ENCODE measurements at regions not wholly inside any gene's neighbourhood (a gene's known extent, or its start where the extent isn't known, plus 50 kb on each side); places are given as distances from the start of the nearest gene placed in this dataset.

- DNase-seq (ENCODE audit: low read depth, low spot score): no peak
- H2AFZ ChIP-seq (ENCODE audit: control insufficient read depth, low read length): no peak overlapping the region
- H3K79me2 ChIP-seq (ENCODE audit: control insufficient read depth, insufficient read depth, low read length): no peaks in the 10 kb centered on the region
- peaks cover 3% of the 10 kb centered on the region for H3K27me3 ChIP-seq (ENCODE audit: control insufficient read depth, extremely low read depth, insufficient read depth, low read length)
- TF ChIP-seq EZH2 (IDR thresholded peaks at IDR 0.05; ENCODE audit: low read length) (no peak), CTCF (optimal IDR thresholded peaks at IDR 0.05 in 1 of 3, IDR thresholded peaks at IDR 0.05 in 1 of 3, conservative IDR thresholded peaks at IDR 0.05 in 1 of 3; ENCODE audit: extremely low read depth in 1 of 3, insufficient read depth in 2 of 3, low read length in 3 of 3) (no peak)
- no peaks in the 10 kb centered on the region for H3K36me3 ChIP-seq (ENCODE audit: control insufficient read depth in 2 of 2, extremely low read depth in 1 of 2, insufficient read depth in 2 of 2, low read length in 2 of 2)
- dilution Hi-C loops (cut with MboI; ENCODE audit: extremely low pct_ligation_motif_present, low sequenced_read_pairs): no loop called here
- FAIRE-seq: no peak
- H4K20me1 ChIP-seq (ENCODE audit: control insufficient read depth, extremely low read depth, insufficient read depth, low read length): no peaks in the 10 kb centered on the region
- no peaks in the 10 kb centered on the region for H3K4me1 ChIP-seq (ENCODE audit: control insufficient read depth, extremely low read depth, insufficient read depth, low read length)
- no peak overlapping the region for H3K27ac ChIP-seq (ENCODE audit: control insufficient read depth, insufficient read depth, low read length)
- no peak overlapping the region for H3K4me2 ChIP-seq (ENCODE audit: control insufficient read depth, extremely low read depth, insufficient read depth, low read depth, low read length)
- H3K9me1 ChIP-seq (ENCODE audit: control insufficient read depth, extremely low read depth, insufficient read depth, low read length): no peaks in the 10 kb centered on the region
- H3K9ac ChIP-seq (ENCODE audit: control insufficient read depth, extremely low read depth, insufficient read depth, low read length): no peak overlapping the region
- H3K9me3 ChIP-seq (ENCODE audit: control insufficient read depth, low read depth, low read length): no peaks in the 10 kb centered on the region
- H3K4me3 ChIP-seq (ENCODE audit: control insufficient read depth in 2 of 3, extremely low read depth in 1 of 3, insufficient read depth in 2 of 3, low read depth in 1 of 3, low read length in 3 of 3): no peak overlapping the region
Observed at GRCh38 chr2:204289066-204289465, 256.2 kb upstream of the PARD3B start.

- DNase-seq (ENCODE audit: low read depth, low spot score): no peak
- H3K9ac ChIP-seq (ENCODE audit: control insufficient read depth, extremely low read depth, insufficient read depth, low read length): no peak overlapping the region
- no peak overlapping the region for H2AFZ ChIP-seq (ENCODE audit: control insufficient read depth, low read length)
- H3K4me3 ChIP-seq (ENCODE audit: control insufficient read depth in 2 of 3, extremely low read depth in 1 of 3, insufficient read depth in 2 of 3, low read depth in 1 of 3, low read length in 3 of 3): no peak overlapping the region
- no peaks in the 10 kb centered on the region for H3K9me1 ChIP-seq (ENCODE audit: control insufficient read depth, extremely low read depth, insufficient read depth, low read length)
- H3K79me2 ChIP-seq (ENCODE audit: control insufficient read depth, insufficient read depth, low read length): no peaks in the 10 kb centered on the region
- no peaks in the 10 kb centered on the region for H4K20me1 ChIP-seq (ENCODE audit: control insufficient read depth, extremely low read depth, insufficient read depth, low read length)
- TF ChIP-seq CTCF (optimal IDR thresholded peaks at IDR 0.05 in 1 of 3, IDR thresholded peaks at IDR 0.05 in 1 of 3, conservative IDR thresholded peaks at IDR 0.05 in 1 of 3; ENCODE audit: extremely low read depth in 1 of 3, insufficient read depth in 2 of 3, low read length in 3 of 3) (no peak), EZH2 (IDR thresholded peaks at IDR 0.05; ENCODE audit: low read length) (no peak)
- no peak overlapping the region for H3K4me2 ChIP-seq (ENCODE audit: control insufficient read depth, extremely low read depth, insufficient read depth, low read depth, low read length)
- no peaks in the 10 kb centered on the region for H3K9me3 ChIP-seq (ENCODE audit: control insufficient read depth, low read depth, low read length)
- dilution Hi-C loops (cut with MboI; ENCODE audit: extremely low pct_ligation_motif_present, low sequenced_read_pairs): no loop called here
- no peaks in the 10 kb centered on the region for H3K36me3 ChIP-seq (ENCODE audit: control insufficient read depth in 2 of 2, extremely low read depth in 1 of 2, insufficient read depth in 2 of 2, low read length in 2 of 2)
- H3K4me1 ChIP-seq (ENCODE audit: control insufficient read depth, extremely low read depth, insufficient read depth, low read length): no peaks in the 10 kb centered on the region
- H3K27ac ChIP-seq (ENCODE audit: control insufficient read depth, insufficient read depth, low read length): no peak overlapping the region
- peaks cover 3% of the 10 kb centered on the region for H3K27me3 ChIP-seq (ENCODE audit: control insufficient read depth, extremely low read depth, insufficient read depth, low read length)
- no peak for FAIRE-seq
Observed at GRCh38 chr2:204292439-204292838, 252.8 kb upstream of the PARD3B start.

Measured in keratinocyte (primary cell).